Endothelial cell of umbilical vein (primary cell): ENCODE measurements at regions not wholly inside any gene's neighbourhood (a gene's known extent, or its start where the extent isn't known, plus 50 kb on each side); places are given as distances from the start of the nearest gene placed in this dataset.

Experiments used
- BruUV-seq: library from RNA; stranded (reverse); fragments of 400-500 nt; replicated peaks from 2 replicates; lab custom pipeline; 2021; lab: Mats Ljungman, UMichigan
- CTCF ChIA-PET: fragments of 300-600, 350-600 bp; sonication (Branson Sonifier 250); formaldehyde crosslinking; loops from one replicate; lab custom pipeline; 2021; ENCODE audit warnings: antibody characterized with exemption, inconsistent platforms; lab: Charles Lee
- POLR2A ChIA-PET: fragments of 300-600, 350-600 bp; sonication (Branson Sonifier 250); formaldehyde crosslinking; loops from one replicate; lab custom pipeline; 2021; ENCODE audit warnings: antibody characterized with exemption, inconsistent platforms; lab: Charles Lee
- DNase-seq: peaks from one replicate; pipeline ENCODE4 v3.0.0-alpha.2; 2011; ENCODE audit warnings: low read depth, low spot score
- FAIRE-seq: peaks from 2 replicates; lab custom pipeline; 2011; peaks lifted over from hg19 to GRCh38; lab: Jason Lieb, UNC
- H2AFZ ChIP-seq: 2 replicates; pipeline ENCODE4 v1.6.0; 2012; ENCODE audit warnings: low read depth, low read length, control low read depth, inconsistent platforms
- H3K27ac ChIP-seq: 2 replicates; pipeline ENCODE4 v1.5.1; 2011; ENCODE audit warnings: low read depth, mild to moderate bottlenecking, control low read depth, low read length, moderate library complexity; ENCODE audit not compliant: insufficient read depth
- H3K27me3 ChIP-seq, 2 experiments: 2 replicates each; pipeline versions ENCODE4 v1.6.0 to v1.6.1; 2011; ENCODE audit warnings: low read length in 2 of 2, mixed read lengths in 1 of 2; ENCODE audit not compliant: control insufficient read depth in 2 of 2, insufficient read depth in 2 of 2
- H3K36me3 ChIP-seq, 2 experiments: 2 replicates in 1 of 2; 3 replicates in 1 of 2; pipeline ENCODE4 v1.5.1; 2011; ENCODE audit warnings: low read length in 2 of 2, mild to moderate bottlenecking in 1 of 2, moderate library complexity in 1 of 2; ENCODE audit not compliant: control insufficient read depth in 2 of 2, insufficient read depth in 2 of 2; ENCODE audit errors: extremely low read depth in 1 of 2
- H3K4me1 ChIP-seq: 3 replicates; pipeline ENCODE4 v1.5.1; 2011; ENCODE audit warnings: mild to moderate bottlenecking, low read length; ENCODE audit not compliant: control insufficient read depth, insufficient read depth; ENCODE audit errors: extremely low read depth
- H3K4me2 ChIP-seq: 2 replicates; pipeline ENCODE4 v1.6.1; 2011; ENCODE audit warnings: low read length, control low read depth, mixed read lengths; ENCODE audit not compliant: insufficient read depth
- H3K4me3 ChIP-seq, 3 experiments: fragments of 200-600 bp in 1 of 3; sonication (generic), shearing (Covaris generic) in 1 of 3; replicated peaks in 1 of 3; 2 replicates each; pipeline ENCODE4 v1.5.1; 2011 to 2016; ENCODE audit warnings: control low read depth in 3 of 3, low read length in 3 of 3, mild to moderate bottlenecking in 2 of 3, inconsistent platforms in 1 of 3, low read depth in 1 of 3, moderate library complexity in 1 of 3; ENCODE audit not compliant: insufficient read depth in 1 of 3
- H3K79me2 ChIP-seq: 2 replicates; pipeline ENCODE4 v1.6.0; 2012; ENCODE audit warnings: low read length, inconsistent platforms; ENCODE audit not compliant: control insufficient read depth, insufficient read depth
- H3K9ac ChIP-seq: replicated peaks from 2 replicates; pipeline ENCODE3; 2011; ENCODE audit warnings: low read length, control low read depth; ENCODE audit not compliant: insufficient read depth; ENCODE audit errors: extremely low read depth
- H3K9me1 ChIP-seq: replicated peaks from 3 replicates; pipeline ENCODE4 v1.6.0; 2011; ENCODE audit warnings: mild to moderate bottlenecking, low read length; ENCODE audit not compliant: control insufficient read depth, insufficient read depth; ENCODE audit errors: extremely low read depth
- H3K9me3 ChIP-seq: replicated peaks from 2 replicates; pipeline ENCODE4 v1.5.1; 2012; ENCODE audit warnings: low read length, inconsistent platforms; ENCODE audit not compliant: control insufficient read depth, insufficient read depth
- H4K20me1 ChIP-seq: replicated peaks from 2 replicates; pipeline ENCODE3; 2011; ENCODE audit warnings: mild to moderate bottlenecking, low read length; ENCODE audit not compliant: control insufficient read depth, insufficient read depth; ENCODE audit errors: extremely low read depth
- FOS ChIP-seq: IDR thresholded peaks from 2 replicates; pipeline ENCODE4 v1.6.1; 2011; ENCODE audit warnings: mild to moderate bottlenecking, low read length, moderate library complexity, borderline replicate concordance; ENCODE audit not compliant: insufficient read depth
- GATA2 ChIP-seq: IDR thresholded peaks from 2 replicates; pipeline ENCODE4 v1.7.0; 2011; ENCODE audit warnings: low read depth, mild to moderate bottlenecking, moderate library complexity, mixed read lengths, low read length; ENCODE audit not compliant: insufficient read length, insufficient read depth
- JUN ChIP-seq: IDR thresholded peaks from 2 replicates; pipeline ENCODE4 v1.6.1; 2011; ENCODE audit warnings: borderline replicate concordance, low read depth; ENCODE audit not compliant: insufficient read length, insufficient read depth
- MYC ChIP-seq: IDR thresholded peaks from one replicate; pipeline ENCODE4 v1.6.1; 2011; ENCODE audit warnings: mild to moderate bottlenecking, low read depth, low read length
- POLR2A ChIP-seq: IDR thresholded peaks from 2 replicates; pipeline ENCODE4 v1.6.1; 2012; ENCODE audit warnings: low read depth, mild to moderate bottlenecking, control low read depth, low read length
- POLR2AphosphoS5 ChIP-seq: IDR thresholded peaks from 2 replicates; pipeline ENCODE4 v1.6.1; 2012; ENCODE audit warnings: low read depth, mild to moderate bottlenecking, control low read depth, low read length, moderate library complexity; ENCODE audit not compliant: insufficient read depth
- dilution Hi-C: fragments of 300-500 bp; cut with MboI; formaldehyde crosslinking; loops from one replicate; pipeline ENCODE4 v1.15.0; 2019; ENCODE audit warnings: low sequenced_read_pairs; ENCODE audit not compliant: extremely low pct_ligation_motif_present
- intact Hi-C: fragments of 100-400 bp; cut with micrococcal nuclease; formaldehyde crosslinking; loops from one replicate; pipeline ENCODE4 v1.10.0; 2022
- TF ChIP-seq, protein P1 (sequence below): IDR thresholded peaks from 2 replicates; pipeline ENCODE4 v1.6.1; 2011; ENCODE audit not compliant: insufficient read depth, insufficient read length
- TF ChIP-seq, protein P2 (sequence below), 2 donors: IDR thresholded peaks; 1 replicate in 1 of 2; 2 replicates in 1 of 2; pipeline ENCODE4 v1.5.1; 2011; ENCODE audit warnings: low read length in 2 of 2, mild to moderate bottlenecking in 2 of 2, moderate library complexity in 2 of 2, control low read depth in 1 of 2, inconsistent platforms in 1 of 2, low read depth in 1 of 2; ENCODE audit not compliant: insufficient read depth in 1 of 2; ENCODE audit errors: extremely low read depth in 1 of 2

DNA sequence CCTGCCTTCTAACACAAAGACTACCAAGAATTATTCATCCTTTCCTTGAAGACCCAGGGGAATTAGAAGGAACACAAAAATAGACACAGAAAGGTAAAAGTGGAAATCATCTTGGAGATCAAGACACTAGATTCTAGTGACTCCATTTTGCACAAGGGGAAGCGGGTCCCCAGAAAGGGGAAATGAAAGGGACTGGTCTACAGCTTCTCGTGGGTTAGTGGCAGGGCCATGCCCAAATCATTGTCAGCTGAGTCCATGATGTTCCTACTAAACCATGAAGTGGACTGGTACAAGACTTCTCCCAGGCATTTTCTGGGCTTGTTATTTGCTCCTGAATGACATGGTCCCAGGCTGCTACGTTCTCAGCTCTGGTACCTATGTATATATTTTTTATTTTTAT, 230.7 kb upstream of the TPRG1 start:
- FAIRE-seq (no peak), DNase-seq (no peak)
- H3K4me1 ChIP-seq = peaks cover 18% of the 10 kb centered on the region
- CTCF ChIA-PET = interaction anchor here (1.4 kb wide), 1 partner anchor 1201 kb away, joined by 4 read pairs; no protein-coding TSS in a partner anchor
- no peak overlapping the region for H2AFZ ChIP-seq
- no peaks in the 10 kb centered on the region for H3K27me3 ChIP-seq
- H3K79me2 ChIP-seq = no peaks in the 10 kb centered on the region
- no peak for TF ChIP-seq POLR2A
- no peak for TF ChIP-seq FOS
- TF ChIP-seq JUN = no peak
- TF ChIP-seq POLR2AphosphoS5 = no peak
- TF ChIP-seq, protein P1, sequence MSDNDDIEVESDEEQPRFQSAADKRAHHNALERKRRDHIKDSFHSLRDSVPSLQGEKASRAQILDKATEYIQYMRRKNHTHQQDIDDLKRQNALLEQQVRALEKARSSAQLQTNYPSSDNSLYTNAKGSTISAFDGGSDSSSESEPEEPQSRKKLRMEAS = no peak
- no peak for TF ChIP-seq GATA2
- TF ChIP-seq, protein P2, sequence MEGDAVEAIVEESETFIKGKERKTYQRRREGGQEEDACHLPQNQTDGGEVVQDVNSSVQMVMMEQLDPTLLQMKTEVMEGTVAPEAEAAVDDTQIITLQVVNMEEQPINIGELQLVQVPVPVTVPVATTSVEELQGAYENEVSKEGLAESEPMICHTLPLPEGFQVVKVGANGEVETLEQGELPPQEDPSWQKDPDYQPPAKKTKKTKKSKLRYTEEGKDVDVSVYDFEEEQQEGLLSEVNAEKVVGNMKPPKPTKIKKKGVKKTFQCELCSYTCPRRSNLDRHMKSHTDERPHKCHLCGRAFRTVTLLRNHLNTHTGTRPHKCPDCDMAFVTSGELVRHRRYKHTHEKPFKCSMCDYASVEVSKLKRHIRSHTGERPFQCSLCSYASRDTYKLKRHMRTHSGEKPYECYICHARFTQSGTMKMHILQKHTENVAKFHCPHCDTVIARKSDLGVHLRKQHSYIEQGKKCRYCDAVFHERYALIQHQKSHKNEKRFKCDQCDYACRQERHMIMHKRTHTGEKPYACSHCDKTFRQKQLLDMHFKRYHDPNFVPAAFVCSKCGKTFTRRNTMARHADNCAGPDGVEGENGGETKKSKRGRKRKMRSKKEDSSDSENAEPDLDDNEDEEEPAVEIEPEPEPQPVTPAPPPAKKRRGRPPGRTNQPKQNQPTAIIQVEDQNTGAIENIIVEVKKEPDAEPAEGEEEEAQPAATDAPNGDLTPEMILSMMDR (IDR thresholded peaks at IDR 0.05; ENCODE audit: extremely low read depth in 1 of 2, insufficient read depth in 1 of 2, low read depth in 1 of 2, low read length in 2 of 2) = no peak
- TF ChIP-seq MYC = no peak
- no peak overlapping the region for H3K9ac ChIP-seq
- no peak overlapping the region for H3K27ac ChIP-seq
- H3K9me3 ChIP-seq = no peaks in the 10 kb centered on the region
- H3K36me3 ChIP-seq = no peaks in the 10 kb centered on the region
- dilution Hi-C loops (no loop called here), intact Hi-C loops (no loop called here)
- H3K4me2 ChIP-seq = no peak overlapping the region
- POLR2A ChIA-PET = no interaction called here
- no peaks in the 10 kb centered on the region for H4K20me1 ChIP-seq
- no peak overlapping the region for H3K4me3 ChIP-seq
- no peaks in the 10 kb centered on the region for H3K9me1 ChIP-seq
- BruUV-seq = no TSS peak
